GM12878 (cell line): ENCODE measurements at regions not wholly inside any gene's neighbourhood (a gene's known extent, or its start where the extent isn't known, plus 50 kb on each side); places are given as distances from the start of the nearest gene placed in this dataset.

Experiments
- ATF3 ChIP-seq: IDR thresholded peaks from 2 replicates; pipeline ENCODE4 v1.6.1; 2011; ENCODE audit warnings: low read depth, mild to moderate bottlenecking, low read length, moderate library complexity, borderline replicate concordance; ENCODE audit errors: extremely low read depth
- ATF7 ChIP-seq: fragments of 450-650 bp; IDR thresholded peaks from 2 replicates; pipeline ENCODE4 v1.6.1; 2016; ENCODE audit warnings: low read depth, mild to moderate bottlenecking
- CHD4 ChIP-seq: fragments of 200-600 bp; sonication (generic); IDR thresholded peaks from 2 replicates; pipeline ENCODE4 v1.6.1; 2016; ENCODE audit warnings: mild to moderate bottlenecking
- CTCF ChIP-seq, 3 experiments: IDR thresholded peaks in 2 of 3; conservative IDR thresholded peaks in 1 of 3; 2 replicates each; pipeline ENCODE4 v1.5.1; 2011; ENCODE audit warnings: low read depth in 3 of 3, low read length in 3 of 3, mild to moderate bottlenecking in 3 of 3, control low read depth in 2 of 3, moderate library complexity in 2 of 3, inconsistent platforms in 1 of 3, mixed read lengths in 1 of 3; ENCODE audit not compliant: control insufficient read depth in 2 of 3, insufficient read depth in 1 of 3; ENCODE audit errors: extremely low read depth in 1 of 3
- ELK1 ChIP-seq: IDR thresholded peaks from 2 replicates; pipeline ENCODE4 v1.6.1; 2012; ENCODE audit warnings: low read depth, low read length, improper control_type of control experiment
- EZH2 ChIP-seq: IDR thresholded peaks from 2 replicates; pipeline ENCODE4 v1.6.1; 2012; ENCODE audit warnings: low read depth, mild to moderate bottlenecking, control low read depth, inconsistent platforms, low read length, borderline replicate concordance; ENCODE audit not compliant: control insufficient read depth
- JUND ChIP-seq: IDR thresholded peaks from 2 replicates; pipeline ENCODE4 v1.6.1; 2012; ENCODE audit warnings: low read depth, mild to moderate bottlenecking, low read length, improper control_type of control experiment, moderate library complexity
- POLR2A ChIP-seq: IDR thresholded peaks from 2 replicates; pipeline ENCODE4 v1.6.1; 2011; ENCODE audit warnings: low read depth, mild to moderate bottlenecking, low read length
- POLR2AphosphoS2 ChIP-seq: IDR thresholded peaks from 2 replicates; pipeline ENCODE4 v1.6.1; 2011; ENCODE audit warnings: low read depth, mild to moderate bottlenecking, low read length, improper control_type of control experiment, moderate library complexity
- REST ChIP-seq: IDR thresholded peaks from 2 replicates; pipeline ENCODE4 v1.6.1; 2012; ENCODE audit warnings: mild to moderate bottlenecking, low read depth, low read length
- SIN3A ChIP-seq: IDR thresholded peaks from 2 replicates; pipeline ENCODE4 v1.6.1; 2012; ENCODE audit warnings: low read depth, low read length, improper control_type of control experiment
- SIX5 ChIP-seq: IDR thresholded peaks from 2 replicates; pipeline ENCODE4 v1.6.1; 2011; ENCODE audit warnings: mild to moderate bottlenecking, low read depth, low read length, moderate library complexity; ENCODE audit not compliant: severe bottlenecking
- SP1 ChIP-seq: IDR thresholded peaks from one replicate; pipeline ENCODE4 v1.6.1; 2011; ENCODE audit warnings: low read depth, low read length
- ZNF24 ChIP-seq: fragments of 450-650 bp; IDR thresholded peaks from 2 replicates; pipeline ENCODE4 v1.6.1; 2017; ENCODE audit warnings: antibody characterized with exemption, mild to moderate bottlenecking

GRCh38 chr3:177579419-177579818 lies 382.1 kb upstream of the TBL1XR1 start:
- TF ChIP-seq CHD4 (no peak), POLR2AphosphoS2 (no peak), CTCF (IDR thresholded peaks at IDR 0.05 in 2 of 3, conservative IDR thresholded peaks at IDR 0.05 in 1 of 3; ENCODE audit: control insufficient read depth in 2 of 3, extremely low read depth in 1 of 3, insufficient read depth in 1 of 3, low read depth in 3 of 3, low read length in 3 of 3) (no peak), JUND (no peak), ATF3 (no peak), REST (no peak), EZH2 (no peak), SP1 (no peak), ATF7 (no peak), POLR2A (no peak), SIX5 (no peak), ZNF24 (no peak), ELK1 (no peak), SIN3A (no peak)
